ENCODE measurements at regions not wholly inside any gene's neighbourhood (a gene's known extent, or its start where the extent isn't known, plus 50 kb on each side); places are given as distances from the start of the nearest gene placed in this dataset.
"Not testable (repeated sequence)": the region's sequence is repeated elsewhere in the genome, so short reads cannot be mapped to it uniquely, and the experiment has no call there.

DNA sequence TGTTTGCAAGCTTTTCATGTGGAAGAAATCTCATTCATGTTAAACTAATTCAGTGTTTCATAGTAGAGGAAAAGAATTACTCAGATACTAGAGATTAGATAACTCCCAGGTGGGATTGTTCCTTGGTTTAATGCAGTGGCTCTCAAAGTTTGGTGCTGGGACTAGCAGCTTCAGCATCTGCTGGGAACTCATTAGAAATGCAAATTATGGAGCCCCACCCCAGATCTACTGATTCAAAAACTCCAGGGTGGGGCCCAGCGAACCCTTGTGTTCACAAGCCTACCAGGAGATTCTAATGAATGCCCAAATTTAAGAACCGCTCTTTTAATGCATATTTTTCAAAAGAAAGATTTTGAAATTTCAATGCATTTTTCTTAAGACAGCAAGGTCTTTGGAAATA, 253.4 kb upstream of the CNTNAP4 start:
- DNase-seq: no peak

DNA sequence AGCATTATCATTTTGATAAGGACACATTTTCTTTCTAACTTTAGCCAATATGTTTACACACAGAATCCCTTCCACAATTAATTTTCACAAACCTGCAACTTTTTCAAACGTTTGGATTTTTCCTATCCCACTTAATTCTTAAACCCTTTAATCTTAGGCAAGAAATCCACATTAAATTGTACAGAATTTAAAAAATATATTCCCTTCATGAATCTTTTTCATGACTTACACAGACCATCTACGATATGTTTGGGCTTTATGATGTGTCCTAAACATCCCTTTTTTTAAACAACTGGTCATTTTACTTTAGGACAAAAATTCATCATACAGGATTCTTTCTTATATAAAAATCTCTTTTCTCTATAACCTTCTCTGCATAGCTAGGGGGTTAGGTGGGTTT, 241.5 kb upstream of the CNTNAP4 start:
- DNase-seq: no peak

DNA sequence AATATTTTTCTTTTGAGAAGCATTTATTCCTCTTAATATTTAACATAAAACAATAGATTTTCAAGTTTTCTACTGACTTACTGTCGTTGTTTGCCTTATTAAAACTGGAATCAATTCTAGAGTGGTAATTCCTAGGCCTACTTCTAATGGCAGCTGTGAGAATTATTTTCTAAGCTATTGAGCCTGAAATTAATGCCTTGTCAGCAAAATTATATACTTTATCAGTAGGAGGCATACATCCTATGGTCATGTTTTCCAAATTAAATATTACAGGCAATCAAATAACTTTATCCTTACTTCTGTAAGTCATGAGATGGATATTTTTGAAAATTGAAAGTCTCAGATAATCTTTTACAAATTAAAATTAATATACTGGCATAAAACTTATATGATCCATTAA, 239.1 kb upstream of the CNTNAP4 start:
- no peak for DNase-seq

DNA sequence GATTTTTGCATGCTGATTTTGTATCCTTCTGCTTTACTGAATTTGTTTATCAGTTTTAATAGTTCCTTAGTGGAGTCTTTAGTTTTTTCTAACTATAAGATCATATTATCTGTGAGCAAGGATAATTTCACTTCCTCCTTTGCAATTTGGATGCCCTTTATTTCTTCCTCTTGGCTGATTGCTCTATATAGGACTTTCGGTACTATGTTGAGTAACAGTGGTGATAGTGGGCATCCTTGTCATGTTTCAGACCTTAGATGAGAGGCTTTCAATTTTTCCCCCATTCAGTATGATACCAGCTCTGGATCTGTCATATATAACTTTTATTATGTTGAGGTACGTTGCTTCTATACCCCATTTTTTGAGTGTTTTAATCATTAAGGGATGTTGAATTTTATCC, 224.5 kb upstream of the CNTNAP4 start:
- DNase-seq: no peak

DNA sequence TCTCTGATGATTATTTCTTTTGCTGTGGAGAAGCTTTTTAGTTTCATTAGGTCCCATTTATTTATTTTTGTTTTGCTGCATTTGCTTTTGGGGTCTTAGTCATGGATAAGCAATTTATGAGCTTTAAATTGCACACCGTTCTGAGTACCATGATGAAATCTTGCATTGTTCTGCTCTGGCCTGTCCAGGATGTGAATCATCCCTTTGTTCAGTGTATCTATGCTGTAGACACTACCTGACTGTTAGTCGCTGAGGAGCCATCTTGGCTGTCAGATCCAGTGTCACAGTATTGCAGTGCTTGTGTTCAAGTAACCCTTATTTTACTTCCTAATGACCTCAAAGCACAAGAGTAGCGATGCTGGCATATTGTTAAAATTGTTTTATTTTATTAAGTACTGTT, 218.0 kb upstream of the CNTNAP4 start:
- DNase-seq: no peak

DNA sequence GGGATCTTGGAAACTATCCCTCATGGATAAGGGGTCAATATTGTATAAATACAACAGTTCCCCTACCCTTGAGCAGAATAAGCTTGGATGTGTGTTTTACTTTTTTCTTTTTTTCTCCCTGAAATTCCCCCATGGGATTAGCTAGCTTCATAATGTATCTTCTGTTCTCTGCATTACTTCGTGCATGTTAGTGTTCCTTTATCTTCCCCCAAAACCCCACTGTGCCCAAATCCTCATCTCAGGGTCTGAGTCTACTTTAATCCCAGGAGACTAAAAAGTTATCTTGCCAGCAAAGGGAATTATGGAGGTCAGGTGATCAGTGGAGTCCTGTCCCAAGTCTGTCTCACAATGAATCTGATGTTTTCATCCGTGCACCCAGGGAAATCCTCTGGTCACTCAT, 217.5 kb upstream of the CNTNAP4 start:
- no peak for DNase-seq

DNA sequence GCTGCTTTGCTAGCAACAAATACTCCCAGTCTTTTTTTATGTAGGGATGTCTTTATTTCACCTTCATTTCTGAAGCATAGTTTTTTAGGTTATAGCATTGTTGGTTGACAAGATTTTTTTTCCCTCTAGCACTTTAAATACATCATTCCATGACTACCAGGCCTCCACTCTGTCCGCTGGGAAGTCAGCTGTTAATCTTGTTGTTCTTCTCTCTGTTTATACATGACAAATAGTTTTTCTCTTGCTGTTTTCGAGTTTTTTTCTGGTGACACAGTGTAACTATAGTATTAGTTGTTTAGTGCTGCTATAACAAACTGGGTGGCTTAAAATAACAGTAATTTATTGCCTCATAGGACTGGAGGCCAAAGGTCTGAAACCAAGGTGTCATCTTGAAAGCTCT, 205.5 kb upstream of the CNTNAP4 start:
- no peak for DNase-seq

DNA sequence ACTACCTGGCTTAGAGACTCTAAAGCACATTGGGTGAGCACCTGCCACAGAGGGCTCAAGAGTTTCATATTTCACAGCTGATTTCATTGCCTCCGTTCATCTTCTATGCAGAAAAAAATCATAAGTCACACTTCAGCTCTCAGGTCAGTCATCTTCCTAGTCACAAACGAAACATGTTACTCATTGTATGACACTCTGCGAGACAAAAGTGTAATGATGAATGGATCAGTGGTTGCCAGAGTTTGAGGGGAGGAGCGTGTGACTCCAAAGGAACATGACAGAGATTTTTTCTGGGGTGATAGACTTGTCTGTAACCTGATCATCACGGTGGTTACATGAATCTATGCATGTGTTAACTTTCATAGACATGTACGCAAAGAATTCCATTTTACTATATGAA, 195.2 kb upstream of the CNTNAP4 start:
- DNase-seq: no peak

DNA sequence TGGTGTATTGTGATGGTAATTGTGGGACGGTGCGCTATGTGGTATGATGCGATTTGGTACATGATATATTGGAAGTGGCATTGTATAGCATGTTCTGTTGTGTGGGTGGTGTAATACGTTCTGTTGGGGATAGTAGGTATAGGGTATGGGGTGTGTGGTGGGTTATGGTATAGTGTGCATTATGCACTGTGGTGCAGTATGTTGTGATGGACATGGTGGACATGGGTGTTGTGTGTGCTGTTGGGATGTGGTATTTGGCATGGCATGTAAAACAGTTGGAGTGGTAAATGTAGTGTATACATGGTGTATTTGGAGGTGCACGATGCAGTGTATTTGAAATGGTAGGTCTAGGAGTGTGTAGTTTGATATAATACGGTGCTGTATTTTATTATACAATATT, 170.6 kb upstream of the CNTNAP4 start:
- no peak for DNase-seq

DNA sequence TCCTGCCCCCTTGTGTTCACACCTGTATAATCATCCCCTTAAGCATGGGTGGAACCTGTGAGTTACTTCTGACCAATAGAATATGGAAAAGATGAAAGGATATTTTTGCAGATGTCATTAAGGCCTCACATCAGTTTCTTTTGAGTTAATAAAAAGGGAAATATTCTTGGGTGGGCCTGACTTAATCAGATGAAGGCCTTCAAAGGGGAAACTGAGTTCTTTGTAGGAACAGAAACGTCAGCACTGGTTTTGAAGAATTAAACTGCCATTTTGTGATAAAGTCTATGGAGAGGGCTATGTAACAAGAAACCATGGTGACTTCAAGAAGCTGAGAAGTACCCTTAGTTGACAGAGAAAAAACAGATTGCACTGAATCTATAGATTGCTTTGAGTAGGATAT, 168.7 kb upstream of the CNTNAP4 start:
- DNase-seq: no peak

DNA sequence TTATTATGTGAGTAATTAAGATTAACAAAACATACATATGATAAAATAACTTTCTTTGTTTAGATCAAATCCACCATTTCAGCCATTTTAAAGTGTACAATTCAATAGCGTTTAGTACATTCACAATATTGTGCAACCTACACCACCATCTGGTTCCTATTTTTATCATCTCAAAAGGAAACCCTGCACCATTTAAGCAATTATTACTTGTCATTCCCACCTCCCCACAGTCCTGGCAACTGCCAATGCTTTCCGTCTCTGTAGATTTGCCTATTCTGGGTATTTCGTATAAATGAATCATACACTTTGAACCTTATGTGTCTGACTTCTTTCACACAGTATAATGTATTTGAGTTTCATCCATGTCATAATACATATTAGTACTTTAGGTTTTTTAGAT, 162.5 kb upstream of the CNTNAP4 start:
- no peak for DNase-seq

DNA sequence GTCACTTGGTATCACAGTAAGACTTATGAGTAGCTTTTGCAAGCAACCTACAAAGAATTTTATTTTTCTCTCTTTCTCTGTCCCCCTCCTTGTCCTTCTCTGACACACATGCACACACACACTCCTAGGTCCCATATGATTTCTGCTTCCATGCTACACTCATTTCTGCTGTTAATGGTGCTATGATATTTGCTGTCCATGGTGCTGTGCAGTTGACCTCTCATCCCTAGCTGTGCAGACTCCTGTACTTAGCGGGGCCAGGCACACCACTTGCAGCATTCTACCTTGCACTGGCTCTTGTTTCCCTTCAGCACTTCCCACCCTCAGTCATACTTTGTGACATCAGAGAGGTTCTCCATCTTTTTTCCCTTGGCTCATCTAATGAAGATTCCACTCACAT, 158.9 kb upstream of the CNTNAP4 start:
- no peak for DNase-seq

DNA sequence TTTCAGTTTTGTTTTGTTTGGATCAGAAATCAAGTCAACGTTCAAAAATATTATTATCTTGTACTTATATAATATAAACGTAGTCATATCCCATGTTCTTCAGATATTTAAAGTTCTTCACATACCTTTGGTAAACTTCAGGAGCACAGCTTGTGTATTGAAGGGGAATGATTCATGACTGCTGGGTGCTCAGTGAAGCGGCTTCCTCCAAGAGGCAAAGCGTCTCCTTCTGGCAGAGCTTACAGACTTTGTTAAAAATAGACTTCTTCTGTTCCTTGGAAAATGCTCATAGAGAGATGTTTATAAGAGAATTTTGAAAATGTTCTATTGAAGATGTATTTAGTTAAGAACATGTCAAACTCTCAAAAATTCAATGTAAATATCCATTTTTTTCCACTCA, 155.6 kb upstream of the CNTNAP4 start:
- no peak for DNase-seq

DNA sequence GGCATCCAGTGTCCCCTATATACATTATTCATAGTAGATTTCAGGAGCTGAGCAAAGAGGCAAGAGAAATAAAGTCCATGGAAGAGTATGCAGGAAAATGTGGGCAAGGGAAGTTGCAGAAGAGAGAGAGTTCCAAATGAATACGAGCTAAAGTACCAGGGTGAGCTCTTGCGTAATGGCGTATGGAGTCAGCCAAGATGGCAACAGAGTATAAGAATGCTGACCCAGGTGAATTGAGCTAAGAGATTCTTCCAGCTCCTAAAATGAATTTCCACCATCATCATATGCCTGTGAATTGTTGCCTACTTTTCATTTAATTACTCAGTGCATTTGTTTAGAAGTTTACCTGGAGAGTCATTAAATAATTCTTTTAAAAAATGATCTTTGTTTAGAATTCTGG, 153.2 kb upstream of the CNTNAP4 start:
- no peak for DNase-seq

DNA sequence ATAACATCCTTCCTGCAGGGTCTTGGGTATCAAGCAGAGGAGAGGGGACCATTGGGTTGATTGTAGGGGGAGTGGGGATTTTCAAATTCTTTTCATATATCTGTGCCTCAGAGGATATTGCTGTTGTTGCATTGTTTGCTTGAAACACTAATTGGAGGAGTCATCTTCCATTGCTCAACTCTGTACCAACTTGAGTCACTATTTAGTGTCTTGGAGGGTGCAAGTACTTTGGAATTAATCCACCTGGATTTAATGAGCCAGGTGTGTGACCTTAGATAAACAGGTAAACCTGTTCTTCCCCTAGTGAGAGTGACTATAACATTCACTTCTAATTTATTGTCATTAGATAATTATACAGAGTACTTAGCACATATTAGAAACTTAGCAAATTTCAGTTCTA, 151.3 kb upstream of the CNTNAP4 start:
- DNase-seq: no peak

DNA sequence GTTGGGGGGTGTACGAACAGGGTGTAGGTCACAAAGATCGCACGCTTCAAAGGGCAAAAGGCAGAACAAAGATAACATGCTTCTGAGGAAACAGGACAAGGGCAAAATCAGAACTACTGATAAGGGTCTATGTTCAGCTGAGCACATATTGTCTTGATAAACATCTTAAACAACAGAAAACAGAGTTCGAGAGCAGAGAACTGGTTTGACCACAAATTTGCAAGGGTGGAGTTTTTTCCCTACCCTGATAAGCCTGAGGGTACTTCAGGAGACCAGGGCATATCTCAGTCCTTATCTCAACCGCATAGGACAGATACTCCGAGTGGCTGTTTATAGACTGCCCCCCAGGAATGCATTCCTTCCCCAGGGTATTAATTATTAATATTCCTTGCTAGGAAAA, 139.1 kb upstream of the CNTNAP4 start:
- DNase-seq: not testable (repeated sequence)

DNA sequence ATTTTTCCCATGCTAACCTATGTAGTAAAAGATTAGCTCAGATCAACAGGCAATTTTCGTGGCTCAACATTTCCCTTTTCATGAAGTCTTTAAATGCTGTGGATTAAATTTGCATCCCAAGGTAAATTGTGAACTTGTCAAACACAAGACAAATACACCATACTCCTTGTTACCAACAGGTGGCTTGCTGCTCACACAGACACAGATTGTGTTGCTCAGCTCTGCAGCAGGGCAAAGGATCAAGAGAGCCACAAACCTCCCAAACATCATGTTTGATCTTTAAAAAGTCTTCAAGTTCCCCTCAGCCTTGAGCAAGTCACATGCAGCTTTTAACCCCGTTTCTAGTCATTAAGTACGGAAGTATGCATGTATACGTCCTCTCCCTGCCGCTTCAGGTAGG, 119.6 kb upstream of the CNTNAP4 start:
- no peak for DNase-seq

DNA sequence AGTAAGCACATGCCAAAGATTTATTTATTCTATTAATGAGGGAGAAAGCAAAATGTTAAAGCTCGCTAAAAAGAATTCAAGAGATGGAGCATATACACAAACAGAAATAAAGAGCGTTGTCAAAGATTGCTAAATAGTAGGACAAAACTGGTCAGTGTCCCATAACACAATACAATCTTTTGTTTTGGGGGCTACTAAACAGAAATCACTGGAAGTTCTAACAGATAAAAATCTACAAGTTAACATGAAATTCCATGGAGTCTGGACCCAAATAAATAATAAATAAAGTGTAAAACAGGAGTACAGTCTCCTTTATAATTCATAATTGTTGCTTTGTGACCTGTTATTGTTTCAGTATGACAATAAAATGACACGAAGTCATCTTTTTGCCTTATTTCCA, 115.2 kb upstream of the CNTNAP4 start:
- DNase-seq: no peak

DNA sequence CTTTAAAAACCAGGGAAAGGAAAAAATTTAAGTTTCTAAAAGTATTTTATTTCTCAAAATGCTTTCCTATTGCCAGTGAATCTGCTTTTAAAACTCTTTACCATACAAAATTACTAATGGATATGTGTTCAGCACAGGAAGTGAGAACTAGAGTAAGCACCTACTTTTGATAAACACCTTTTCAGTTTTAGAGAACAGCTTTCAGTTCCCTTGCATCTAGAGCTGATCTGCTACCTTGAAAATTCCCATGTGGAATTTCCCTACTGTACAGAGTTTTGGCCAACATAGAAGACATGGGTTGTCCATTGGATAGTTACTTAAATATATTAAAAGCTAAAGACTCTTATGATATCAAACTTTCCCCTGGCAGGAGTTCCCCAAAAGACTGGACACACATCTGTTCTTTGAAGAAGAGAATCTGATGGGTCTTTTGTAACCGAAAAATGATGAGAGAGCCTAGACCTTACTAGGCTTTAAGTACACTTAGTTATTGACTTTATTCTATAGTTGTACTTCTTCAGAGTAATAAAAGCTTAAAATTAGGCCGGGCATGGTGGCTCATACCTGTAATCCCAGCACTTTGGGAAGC, 112.1 kb upstream of the CNTNAP4 start:
- no peak for DNase-seq

DNA sequence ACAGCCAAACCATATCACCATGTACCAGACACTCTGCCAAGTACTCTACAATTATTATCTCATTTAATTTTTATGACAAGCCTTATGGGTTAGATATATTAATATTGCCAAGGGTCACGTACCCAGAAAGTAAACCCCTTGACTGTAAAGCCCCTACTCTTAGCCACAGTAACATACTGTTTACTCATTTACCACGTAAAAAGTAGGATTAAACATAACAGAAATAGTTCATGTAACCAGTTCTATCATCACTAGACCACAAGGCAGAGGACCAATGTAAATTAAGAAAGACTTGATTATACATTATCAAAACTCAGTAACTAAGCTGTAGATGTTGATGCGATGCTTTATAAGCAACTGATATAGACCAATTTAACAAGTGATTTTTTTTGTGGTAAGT, 101.5 kb upstream of the CNTNAP4 start:
- DNase-seq: no peak

DNA sequence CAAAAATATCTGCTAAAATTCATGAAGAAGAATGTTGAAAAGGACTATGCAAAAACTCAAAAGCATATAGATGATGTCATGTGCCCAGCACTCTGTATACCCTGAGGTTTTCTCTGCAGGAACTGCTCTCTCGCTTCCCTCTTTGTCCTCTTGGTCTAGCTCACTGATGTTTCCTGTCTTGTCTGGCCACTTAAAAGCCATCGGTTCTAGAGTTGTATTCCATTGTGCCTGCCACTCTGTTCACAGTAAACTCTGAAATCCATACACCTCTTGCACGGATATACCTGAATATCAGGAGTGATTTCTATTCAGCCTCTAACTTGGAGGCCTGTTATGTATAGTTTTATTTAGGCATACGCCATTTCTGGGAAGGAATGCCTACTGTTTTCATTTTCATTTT, 101.0 kb upstream of the CNTNAP4 start:
- DNase-seq: no peak

DNA sequence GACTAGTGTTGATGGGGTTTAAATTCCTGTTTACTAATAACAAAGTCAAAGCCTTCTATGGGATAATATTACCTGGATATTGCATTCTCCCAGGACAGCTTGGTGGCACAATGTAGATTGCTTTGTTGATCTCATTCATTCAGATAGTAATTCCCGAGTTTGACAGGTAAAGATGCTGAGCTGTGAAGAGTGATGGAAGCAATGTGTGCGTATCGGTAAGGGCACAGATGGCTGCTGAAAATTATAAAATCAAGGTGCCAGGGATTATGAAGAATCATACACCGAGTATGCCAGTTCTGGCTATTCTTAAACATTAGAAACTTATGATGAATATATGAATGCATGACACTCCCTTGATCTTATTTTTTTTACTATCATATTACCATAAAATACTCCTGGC, 100.6 kb upstream of the CNTNAP4 start:
- no peak for DNase-seq

DNA sequence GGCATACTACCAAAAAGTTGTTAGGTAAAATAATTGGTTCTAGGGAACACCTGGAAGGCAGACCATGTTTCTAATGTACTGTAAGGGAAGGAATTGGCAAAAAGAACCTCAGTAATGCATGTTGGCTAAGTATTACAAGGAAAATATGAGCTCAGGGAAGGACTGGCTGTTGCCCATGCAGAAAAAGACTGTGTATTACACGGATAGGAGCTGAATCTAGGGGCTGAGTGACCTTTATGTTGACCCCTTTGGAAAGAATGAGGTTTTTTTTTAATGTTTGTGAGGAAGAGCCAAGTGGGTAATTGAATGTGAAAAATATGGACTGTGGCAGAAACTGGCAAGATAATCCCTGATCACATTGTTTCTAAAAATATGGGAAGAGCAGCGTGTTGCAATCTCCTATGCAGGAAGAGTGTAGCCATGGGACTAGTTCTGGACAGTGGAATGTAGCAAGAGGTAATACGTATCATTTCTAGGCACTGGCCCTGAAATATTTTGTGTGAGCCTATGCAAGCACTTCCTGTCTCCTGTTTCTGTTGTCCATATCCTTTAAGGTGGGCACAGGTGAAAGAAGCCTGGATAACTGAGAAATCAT, 95.1 kb upstream of the CNTNAP4 start:
- DNase-seq: no peak

DNA sequence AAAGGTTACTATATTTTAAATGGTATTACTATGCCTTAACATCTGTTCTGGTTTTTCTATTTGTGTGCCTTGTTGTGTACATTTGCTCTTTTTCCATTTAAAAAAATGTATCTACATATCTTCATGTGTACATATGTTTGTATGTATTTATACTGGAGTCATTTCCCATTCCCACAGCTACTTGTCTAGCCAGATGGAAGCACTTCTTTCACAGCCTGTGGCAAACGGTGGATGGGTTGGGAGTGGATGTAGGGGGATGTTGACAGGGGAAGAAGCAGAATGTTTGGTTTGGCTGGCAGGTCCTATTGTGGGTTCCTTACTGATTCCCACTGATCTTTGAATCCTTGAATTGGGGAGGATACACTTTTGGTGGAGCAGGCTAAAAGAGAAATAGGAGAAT, 93.6 kb upstream of the CNTNAP4 start:
- no peak for DNase-seq

DNA sequence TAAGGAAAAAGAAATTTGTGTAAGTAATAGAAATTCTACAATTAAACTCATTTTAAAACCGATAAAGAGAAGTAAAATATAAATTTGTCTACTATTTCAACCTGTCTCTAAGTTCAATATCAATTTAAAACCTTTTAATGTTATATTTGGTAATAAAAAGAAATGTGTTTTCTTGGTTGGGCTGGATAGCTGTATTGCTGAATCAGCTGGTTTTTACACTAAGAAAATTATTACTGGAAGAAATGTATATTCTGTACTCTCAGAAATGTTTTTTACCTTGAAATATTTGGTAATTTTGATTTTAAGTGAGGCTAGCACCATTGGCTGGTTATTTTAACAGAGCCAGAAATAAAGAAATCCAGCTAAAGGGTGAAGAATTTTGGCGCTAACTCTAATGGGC, 87.1 kb upstream of the CNTNAP4 start:
- no peak for DNase-seq

DNA sequence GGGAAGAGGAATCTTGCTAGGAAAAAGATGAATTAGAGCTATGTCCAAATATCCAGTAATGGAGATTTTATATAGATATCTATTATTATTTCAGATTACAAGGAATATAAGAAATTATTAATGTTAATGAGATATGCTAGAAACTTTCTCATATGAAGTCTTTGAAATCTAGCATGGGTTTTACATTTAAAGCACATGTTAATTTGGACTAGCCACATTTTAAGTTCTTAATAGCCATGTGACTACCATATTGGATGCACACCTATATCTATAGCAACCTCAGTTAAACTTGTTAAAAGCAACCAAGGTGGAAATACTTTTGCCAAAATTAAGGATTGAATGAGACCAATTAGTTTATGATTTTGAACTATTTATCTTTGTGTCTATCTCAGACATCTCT, 86.7 kb upstream of the CNTNAP4 start:
- no peak for DNase-seq
